Suprapubic skin (tissue), 4 donors: ENCODE measurements at regions not wholly inside any gene's neighbourhood (a gene's known extent, or its start where the extent isn't known, plus 50 kb on each side); places are given as distances from the start of the nearest gene placed in this dataset.

Experiments
- DNase-seq, 2 donors: peaks; one replicate each; pipeline ENCODE4 v3.0.0-alpha.2; 2019; ENCODE audit warnings: low spot score in 2 of 2
- H3K27ac ChIP-seq: fragments of 200-600 bp; sonication (generic); one replicate; pipeline ENCODE4 v1.5.1; 2019
- H3K27me3 ChIP-seq: fragments of 200-600 bp; sonication (generic); one replicate; pipeline ENCODE4 v1.5.1; 2019
- H3K36me3 ChIP-seq: fragments of 200-600 bp; sonication (generic); one replicate; pipeline ENCODE4 v1.5.1; 2019
- H3K4me1 ChIP-seq: fragments of 200-600 bp; sonication (generic); one replicate; pipeline ENCODE4 v1.5.1; 2019
- H3K4me3 ChIP-seq: fragments of 200-600 bp; sonication (generic); one replicate; pipeline ENCODE4 v1.5.1; 2019; ENCODE audit warnings: mild to moderate bottlenecking
- H3K9me3 ChIP-seq: fragments of 200-600 bp; sonication (generic); one replicate; pipeline ENCODE4 v1.5.1; 2019
- CTCF ChIP-seq, 2 donors: fragments of 200-600 bp in 1 of 2; fragments of 450-650 bp in 1 of 2; sonication (generic) in 1 of 2; IDR thresholded peaks; one replicate each; pipeline ENCODE4 v1.5.1; 2016 to 2019; ENCODE audit warnings: antibody characterized with exemption in 2 of 2, mild to moderate bottlenecking in 1 of 2, moderate library complexity in 1 of 2
- EP300 ChIP-seq: sonication (generic); formaldehyde crosslinking; IDR thresholded peaks from one replicate; pipeline ENCODE4 v1.6.1; 2017; ENCODE audit warnings: antibody characterized with exemption
- POLR2A ChIP-seq, 2 donors: fragments of 450-650 bp; IDR thresholded peaks; one replicate each; pipeline ENCODE4 v1.6.1; 2017; ENCODE audit warnings: antibody characterized with exemption in 2 of 2, mild to moderate bottlenecking in 2 of 2, moderate library complexity in 2 of 2
- POLR2AphosphoS5 ChIP-seq, 3 donors: sonication (generic); formaldehyde crosslinking; IDR thresholded peaks; one replicate each; pipeline ENCODE4 v1.6.1; 2017; ENCODE audit warnings: antibody characterized with exemption in 3 of 3
- WGBS: methylation state at CpG from one replicate; pipeline ENCODE4 v1.1.5; 2018; 5-methylcytosine and 5-hydroxymethylcytosine counted together

- H3K27me3 ChIP-seq = peaks cover 5% of the 10 kb centered on the region
- H3K36me3 ChIP-seq = no peaks in the 10 kb centered on the region
- TF ChIP-seq CTCF (IDR thresholded peaks at IDR 0.05) (no peak), EP300 (no peak), POLR2A (IDR thresholded peaks at IDR 0.05) (no peak), POLR2AphosphoS5 (IDR thresholded peaks at IDR 0.05) (no peak)
- peaks cover 6% of the 10 kb centered on the region for H3K4me1 ChIP-seq
- no peak overlapping the region for H3K27ac ChIP-seq
- no peak overlapping the region for H3K4me3 ChIP-seq
- DNase-seq = no peak
- WGBS = 41% methylated on average over 5 of the region's 5 CpGs
- no peaks in the 10 kb centered on the region for H3K9me3 ChIP-seq
Measured at GRCh38 chr2:831622-832021, 119.0 kb upstream of the SNTG2 start.

GRCh38 chr2:831225-831536 lies 119.5 kb upstream of the SNTG2 start:
- peaks cover 5% of the 10 kb centered on the region for H3K27me3 ChIP-seq
- DNase-seq = no peak
- H3K4me3 ChIP-seq = no peak overlapping the region
- H3K9me3 ChIP-seq = no peaks in the 10 kb centered on the region
- TF ChIP-seq CTCF (IDR thresholded peaks at IDR 0.05) (no peak), EP300 (no peak), POLR2A (IDR thresholded peaks at IDR 0.05) (no peak), POLR2AphosphoS5 (IDR thresholded peaks at IDR 0.05) (no peak)
- WGBS = 90% methylated on average over 8 of the region's 8 CpGs
- no peaks in the 10 kb centered on the region for H3K36me3 ChIP-seq
- no peak overlapping the region for H3K27ac ChIP-seq
- H3K4me1 ChIP-seq = peaks cover 6% of the 10 kb centered on the region

GRCh38 chr2:830419-831224 lies 120.0 kb upstream of the SNTG2 start:
- no peak overlapping the region for H3K27ac ChIP-seq
- no peaks in the 10 kb centered on the region for H3K36me3 ChIP-seq
- H3K27me3 ChIP-seq = peaks cover 5% of the 10 kb centered on the region
- no peaks in the 10 kb centered on the region for H3K9me3 ChIP-seq
- 55% methylated on average over 10 of the region's 10 CpGs for WGBS
- no peak overlapping the region for H3K4me3 ChIP-seq
- peaks cover 6% of the 10 kb centered on the region for H3K4me1 ChIP-seq
- no peak for DNase-seq
- TF ChIP-seq POLR2A (IDR thresholded peaks at IDR 0.05) = no peak
- no peak for TF ChIP-seq POLR2AphosphoS5 (IDR thresholded peaks at IDR 0.05)
- TF ChIP-seq EP300 = no peak
- no peak for TF ChIP-seq CTCF (IDR thresholded peaks at IDR 0.05)

GRCh38 chr2:829047-829446 lies 121.6 kb upstream of the SNTG2 start:
- TF ChIP-seq POLR2A (IDR thresholded peaks at IDR 0.05) = no peak
- TF ChIP-seq EP300 = no peak
- TF ChIP-seq POLR2AphosphoS5 (IDR thresholded peaks at IDR 0.05) = no peak
- TF ChIP-seq CTCF (IDR thresholded peaks at IDR 0.05) = no peak
- H3K27ac ChIP-seq = no peak overlapping the region
- H3K36me3 ChIP-seq = no peaks in the 10 kb centered on the region
- no peak for DNase-seq
- peaks cover 6% of the 10 kb centered on the region for H3K4me1 ChIP-seq
- no peak overlapping the region for H3K4me3 ChIP-seq
- peaks cover 2% of the 10 kb centered on the region for H3K27me3 ChIP-seq
- H3K9me3 ChIP-seq = no peaks in the 10 kb centered on the region
- 81% methylated on average over 6 of the region's 6 CpGs for WGBS

GRCh38 chr2:824954-825353 lies 125.7 kb upstream of the SNTG2 start:
- Histone ChIP-seq H3K27ac (no peak overlapping the region), H3K4me1 (no peaks in the 10 kb centered on the region), H3K9me3 (no peaks in the 10 kb centered on the region), H3K4me3 (no peak overlapping the region), H3K27me3 (no peaks in the 10 kb centered on the region), H3K36me3 (no peaks in the 10 kb centered on the region)
- TF ChIP-seq CTCF (IDR thresholded peaks at IDR 0.05) = no peak
- no peak for TF ChIP-seq POLR2A (IDR thresholded peaks at IDR 0.05)
- TF ChIP-seq POLR2AphosphoS5 (IDR thresholded peaks at IDR 0.05) = no peak
- WGBS = 89% methylated on average over 5 of the region's 8 CpGs
- DNase-seq = no peak
